PFSK-1 (cell line): ENCODE measurements at regions not wholly inside any gene's neighbourhood (a gene's known extent, or its start where the extent isn't known, plus 50 kb on each side); places are given as distances from the start of the nearest gene placed in this dataset.

Experiments used
- REST ChIP-seq, 2 experiments: IDR thresholded peaks; 2 replicates each; pipeline versions ENCODE4 v1.6.1 to v1.8.0; 2011 to 2012; ENCODE audit warnings: low read depth in 2 of 2, low read length in 2 of 2, control low read depth in 1 of 2, inconsistent platforms in 1 of 2, mild to moderate bottlenecking in 1 of 2, moderate library complexity in 1 of 2; ENCODE audit not compliant: insufficient read depth in 1 of 2
- SIN3A ChIP-seq: IDR thresholded peaks from 2 replicates; pipeline ENCODE4 v1.6.1; 2012; ENCODE audit warnings: mild to moderate bottlenecking, low read length, moderate library complexity, borderline replicate concordance; ENCODE audit not compliant: insufficient read depth

DNA sequence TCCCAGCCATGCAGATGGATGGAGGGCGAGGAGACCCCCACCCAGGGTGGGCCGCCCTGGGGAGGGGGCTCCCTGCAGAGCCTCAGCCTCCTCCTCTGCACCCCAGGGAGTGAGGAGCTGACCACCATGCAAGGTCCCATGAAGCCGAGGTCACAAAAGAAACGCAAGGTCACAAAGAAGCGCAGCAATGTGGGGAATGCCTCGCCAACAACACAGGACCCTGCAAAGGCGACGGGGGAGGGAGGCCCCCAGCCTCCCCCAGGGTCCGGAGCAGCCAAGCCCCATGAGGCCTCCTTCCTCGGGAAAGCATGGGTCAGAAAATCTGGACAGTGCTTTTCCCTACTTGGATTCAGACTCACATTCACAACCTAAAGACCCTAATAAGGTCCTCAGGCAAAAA, 191.5 kb downstream of the BRD1 start:
- TF ChIP-seq SIN3A (no peak), REST (IDR thresholded peaks at IDR 0.05; ENCODE audit: insufficient read depth in 1 of 2, low read depth in 2 of 2, low read length in 2 of 2) (no peak)
